H1 (cell line): ENCODE measurements at regions not wholly inside any gene's neighbourhood (a gene's known extent, or its start where the extent isn't known, plus 50 kb on each side); places are given as distances from the start of the nearest gene placed in this dataset.

ENCODE experiments used
- CBX8 ChIP-seq: fragments of 300-800, 300-1000 bp; sonication (generic); IDR thresholded peaks from 2 replicates; pipeline ENCODE4 v1.7.1; 2016; ENCODE audit warnings: low read depth, low read length, borderline replicate concordance
- CHD2 ChIP-seq: IDR thresholded peaks from 2 replicates; pipeline ENCODE4 v1.6.1; 2012; ENCODE audit warnings: low read length, improper control_type of control experiment
- CREB1 ChIP-seq: IDR thresholded peaks from 2 replicates; pipeline ENCODE4 v1.6.1; 2012; ENCODE audit warnings: inconsistent platforms
- CTCF ChIP-seq, 3 experiments: IDR thresholded peaks; 1 replicate in 2 of 3; 2 replicates in 1 of 3; pipeline versions ENCODE4 v1.5.1 to v1.6.1; 2011; ENCODE audit warnings: low read length in 3 of 3, mild to moderate bottlenecking in 3 of 3, inconsistent platforms in 2 of 3, low read depth in 1 of 3, moderate library complexity in 1 of 3; ENCODE audit not compliant: insufficient read depth in 1 of 3; ENCODE audit errors: control extremely low read depth in 1 of 3
- EZH2 ChIP-seq: fragments of 200-600 bp; sonication (generic); IDR thresholded peaks from 2 replicates; pipeline ENCODE4 v1.7.1; 2012; ENCODE audit warnings: low read depth, mild to moderate bottlenecking, moderate library complexity, low read length, inconsistent platforms; ENCODE audit not compliant: severe bottlenecking
- JUND ChIP-seq: IDR thresholded peaks from 2 replicates; pipeline ENCODE4 v1.6.1; 2011; ENCODE audit warnings: mild to moderate bottlenecking, improper control_type of control experiment, low read length
- POLR2AphosphoS5 ChIP-seq: IDR thresholded peaks from 2 replicates; pipeline ENCODE4 v1.6.1; 2011; ENCODE audit warnings: low read depth, low read length
- SIN3A ChIP-seq, 2 experiments: IDR thresholded peaks in 1 of 2; conservative IDR thresholded peaks in 1 of 2; 2 replicates each; pipeline ENCODE4 v1.6.1; 2011 to 2012; ENCODE audit warnings: low read length in 2 of 2, improper control_type of control experiment in 1 of 2, low read depth in 1 of 2, mild to moderate bottlenecking in 1 of 2
- SP1 ChIP-seq: IDR thresholded peaks from 2 replicates; pipeline ENCODE4 v1.6.1; 2011; ENCODE audit warnings: low read depth, low read length
- YY1 ChIP-seq: IDR thresholded peaks from 2 replicates; pipeline ENCODE4 v1.6.1; 2011; ENCODE audit warnings: low read depth, mild to moderate bottlenecking, low read length
- ZNF274 ChIP-seq: IDR thresholded peaks from 2 replicates; pipeline ENCODE4 v1.7.0; 2012; ENCODE audit warnings: low read length, borderline replicate concordance; ENCODE audit errors: extremely low read depth

GRCh38 chr21:27021801-27022200 lies 54.9 kb upstream of the ADAMTS5 start:
- no peak for TF ChIP-seq SIN3A (conservative IDR thresholded peaks at IDR 0.05 in 1 of 2, IDR thresholded peaks at IDR 0.05 in 1 of 2; ENCODE audit: low read depth in 1 of 2, low read length in 2 of 2)
- no peak for TF ChIP-seq CBX8
- TF ChIP-seq YY1, result no peak
- TF ChIP-seq EZH2, result no peak
- TF ChIP-seq ZNF274, result no peak
- no peak for TF ChIP-seq CTCF (IDR thresholded peaks at IDR 0.05; ENCODE audit: control extremely low read depth in 1 of 3, insufficient read depth in 1 of 3, low read depth in 1 of 3, low read length in 3 of 3)
- no peak for TF ChIP-seq CREB1
- no peak for TF ChIP-seq JUND
- no peak for TF ChIP-seq SP1
- no peak for TF ChIP-seq POLR2AphosphoS5
- no peak for TF ChIP-seq CHD2
